Transverse colon (tissue), 4 donors: ENCODE measurements at regions not wholly inside any gene's neighbourhood (a gene's known extent, or its start where the extent isn't known, plus 50 kb on each side); places are given as distances from the start of the nearest gene placed in this dataset.

ENCODE experiments used
- DNase-seq: peaks from one replicate; pipeline ENCODE4 v3.0.0-alpha.2; 2019
- H3K27ac ChIP-seq, 4 donors: fragments of 200-600 bp; sonication (generic); 2 replicates each; pipeline ENCODE4 v1.5.1; 2016 to 2018; ENCODE audit warnings: inconsistent platforms in 4 of 4
- H3K27me3 ChIP-seq: fragments of 200-600 bp; sonication (generic); 2 replicates; pipeline ENCODE4 v1.5.1; 2017; ENCODE audit warnings: inconsistent platforms
- H3K36me3 ChIP-seq, 4 donors: fragments of 200-600 bp; sonication (generic); 2 replicates each; pipeline ENCODE4 v1.5.1; 2017 to 2019; ENCODE audit warnings: inconsistent platforms in 4 of 4
- H3K4me1 ChIP-seq, 4 donors: fragments of 200-600 bp; sonication (generic); 2 replicates each; pipeline ENCODE4 v1.5.1; 2017 to 2020; ENCODE audit warnings: inconsistent platforms in 4 of 4
- H3K4me3 ChIP-seq, 4 donors: fragments of 200-600 bp; sonication (generic); 1 replicate in 1 of 4; 2 replicates in 3 of 4; pipeline versions ENCODE4 v1.5.1 to v1.6.1; 2017 to 2019; ENCODE audit warnings: inconsistent platforms in 4 of 4
- H3K9me3 ChIP-seq, 2 donors: fragments of 200-600 bp; sonication (generic); 2 replicates each; pipeline ENCODE4 v1.5.1; 2017 to 2019; ENCODE audit warnings: inconsistent platforms in 2 of 2
- EP300 ChIP-seq: sonication (generic); formaldehyde crosslinking; IDR thresholded peaks from one replicate; pipeline ENCODE4 v1.6.1; 2017; ENCODE audit warnings: antibody characterized with exemption, low read depth
- POLR2A ChIP-seq: fragments of 450-650 bp; IDR thresholded peaks from one replicate; pipeline ENCODE4 v1.6.1; 2016; ENCODE audit warnings: antibody characterized with exemption, mild to moderate bottlenecking, moderate library complexity
- POLR2AphosphoS5 ChIP-seq, 3 donors: sonication (generic); formaldehyde crosslinking; IDR thresholded peaks; one replicate each; pipeline ENCODE4 v1.6.1; 2016; ENCODE audit warnings: antibody characterized with exemption in 3 of 3
- WGBS, 2 donors: methylation state at CpG; one replicate each; pipeline ENCODE4 v1.1.5; 2018; ENCODE audit warnings: low coverage in 1 of 2; 5-methylcytosine and 5-hydroxymethylcytosine counted together
- in situ Hi-C, 4 donors: fragments of 200-750 bp; cut with MboI; loops; one replicate each; pipeline versions ENCODE4 v1.15.0 to v1.15.1; 2017; ENCODE audit warnings: low sequenced_read_pairs in 3 of 4, low pct_ligation_motif_present in 1 of 4, low pct_unique_long_range_greater_than_20kb in 1 of 4
- intact Hi-C: fragments of 100-400 bp; cut with DNase I; formaldehyde crosslinking; loops from one replicate; pipeline ENCODE4 v1.15.1; 2023; ENCODE audit warnings: low total_unique reads
- TF ChIP-seq, protein P1 (sequence below), 5 experiments: fragments of 200-600 bp in 3 of 5; fragments of 450-650 bp in 2 of 5; sonication (generic) in 3 of 5; IDR thresholded peaks; 1 replicate in 2 of 5; 2 replicates in 3 of 5; pipeline ENCODE4 v1.5.1; 2016 to 2017; ENCODE audit warnings: antibody characterized with exemption in 5 of 5, inconsistent platforms in 3 of 5, mild to moderate bottlenecking in 2 of 5, moderate library complexity in 1 of 5

GRCh38 chrX:20664131-20664530 lies 397.4 kb upstream of the RPS6KA3 start:
- in situ Hi-C loops = no loop called here
- WGBS, 2 donors = 40 to 41% methylated on average over 2 of the region's 2 CpGs
- Histone ChIP-seq H3K4me3 (no peak overlapping the region), H3K27ac (no peak overlapping the region), H3K4me1 (no peaks in the 10 kb centered on the region), H3K9me3 (no peaks in the 10 kb centered on the region), H3K36me3 (no peaks in the 10 kb centered on the region), H3K27me3 (no peaks in the 10 kb centered on the region)
- TF ChIP-seq EP300 = no peak
- TF ChIP-seq POLR2A = no peak
- TF ChIP-seq, protein P1, sequence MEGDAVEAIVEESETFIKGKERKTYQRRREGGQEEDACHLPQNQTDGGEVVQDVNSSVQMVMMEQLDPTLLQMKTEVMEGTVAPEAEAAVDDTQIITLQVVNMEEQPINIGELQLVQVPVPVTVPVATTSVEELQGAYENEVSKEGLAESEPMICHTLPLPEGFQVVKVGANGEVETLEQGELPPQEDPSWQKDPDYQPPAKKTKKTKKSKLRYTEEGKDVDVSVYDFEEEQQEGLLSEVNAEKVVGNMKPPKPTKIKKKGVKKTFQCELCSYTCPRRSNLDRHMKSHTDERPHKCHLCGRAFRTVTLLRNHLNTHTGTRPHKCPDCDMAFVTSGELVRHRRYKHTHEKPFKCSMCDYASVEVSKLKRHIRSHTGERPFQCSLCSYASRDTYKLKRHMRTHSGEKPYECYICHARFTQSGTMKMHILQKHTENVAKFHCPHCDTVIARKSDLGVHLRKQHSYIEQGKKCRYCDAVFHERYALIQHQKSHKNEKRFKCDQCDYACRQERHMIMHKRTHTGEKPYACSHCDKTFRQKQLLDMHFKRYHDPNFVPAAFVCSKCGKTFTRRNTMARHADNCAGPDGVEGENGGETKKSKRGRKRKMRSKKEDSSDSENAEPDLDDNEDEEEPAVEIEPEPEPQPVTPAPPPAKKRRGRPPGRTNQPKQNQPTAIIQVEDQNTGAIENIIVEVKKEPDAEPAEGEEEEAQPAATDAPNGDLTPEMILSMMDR (IDR thresholded peaks at IDR 0.05) = no peak
- no peak for TF ChIP-seq POLR2AphosphoS5 (IDR thresholded peaks at IDR 0.05)
- no peak for DNase-seq
- intact Hi-C loops = no loop called here

DNA sequence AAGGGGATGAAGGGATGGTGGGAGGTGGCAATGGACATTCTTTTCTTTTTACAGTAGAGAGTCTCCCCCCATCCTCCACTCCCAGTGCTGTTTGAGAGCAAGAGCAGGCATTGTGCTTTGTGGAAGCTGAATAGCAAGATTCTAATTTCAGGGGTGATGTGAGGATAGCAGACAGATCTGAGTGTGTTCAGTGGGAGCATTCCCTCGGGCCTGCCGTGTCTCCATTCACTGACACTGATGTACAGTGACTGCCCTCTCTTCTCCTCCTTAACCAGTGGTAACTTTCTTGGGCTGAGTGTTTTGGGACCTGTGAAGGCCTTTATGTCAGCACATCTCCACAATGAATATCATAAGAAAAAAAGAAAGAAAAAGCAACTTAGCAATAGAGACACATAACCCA lies 396.6 kb upstream of the RPS6KA3 start:
- DNase-seq = no peak
- H3K36me3 ChIP-seq = no peaks in the 10 kb centered on the region
- no peaks in the 10 kb centered on the region for H3K27me3 ChIP-seq
- H3K4me3 ChIP-seq = no peak overlapping the region
- intact Hi-C loops (no loop called here), in situ Hi-C loops (no loop called here)
- 60% methylated on average over 2 of the region's 2 CpGs; no CpG with 5 or more reads in 1 of the 2 donors for WGBS, 2 donors
- TF ChIP-seq POLR2AphosphoS5 (IDR thresholded peaks at IDR 0.05) (no peak), POLR2A (no peak), EP300 (no peak)
- TF ChIP-seq, protein P1 (IDR thresholded peaks at IDR 0.05) = no peak
- no peaks in the 10 kb centered on the region for H3K4me1 ChIP-seq
- H3K27ac ChIP-seq = no peak overlapping the region
- H3K9me3 ChIP-seq = no peaks in the 10 kb centered on the region

GRCh38 chrX:20656721-20657120 lies 390.0 kb upstream of the RPS6KA3 start:
- no peaks in the 10 kb centered on the region for H3K4me1 ChIP-seq
- DNase-seq = no peak
- WGBS, 2 donors = 50 to 52% methylated on average over 1 of the region's 1 CpG
- TF ChIP-seq, protein P1 (IDR thresholded peaks at IDR 0.05) = no peak
- no peak for TF ChIP-seq EP300
- no peak for TF ChIP-seq POLR2AphosphoS5 (IDR thresholded peaks at IDR 0.05)
- no peak for TF ChIP-seq POLR2A
- in situ Hi-C loops (no loop called here), intact Hi-C loops (no loop called here)
- H3K36me3 ChIP-seq = no peaks in the 10 kb centered on the region
- H3K9me3 ChIP-seq = no peaks in the 10 kb centered on the region
- H3K27ac ChIP-seq = no peak overlapping the region
- H3K4me3 ChIP-seq = no peak overlapping the region
- no peaks in the 10 kb centered on the region for H3K27me3 ChIP-seq

DNA sequence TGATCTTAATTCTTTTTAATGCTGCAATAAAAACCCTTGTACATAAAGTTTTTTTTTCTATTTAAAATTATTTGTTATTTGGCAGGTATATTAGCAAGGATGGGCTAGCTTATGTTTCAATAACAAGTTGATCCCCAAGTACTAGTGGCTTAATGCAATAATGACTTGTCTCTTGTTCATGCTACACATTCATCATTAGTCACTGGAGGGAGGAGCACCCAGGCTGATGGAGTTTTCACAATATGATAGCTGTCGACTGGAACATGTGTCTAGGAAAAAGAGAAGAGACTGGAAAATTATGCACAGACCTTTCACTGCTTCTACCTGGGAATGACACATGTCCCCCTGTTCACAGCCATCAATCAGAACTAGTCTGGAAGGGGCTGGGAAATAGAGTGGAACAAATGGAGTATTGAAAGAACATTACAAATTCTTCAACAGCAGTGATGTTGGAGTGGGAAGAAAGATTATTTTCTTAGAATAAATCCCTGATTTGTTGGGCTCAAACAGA lies 387.9 kb upstream of the RPS6KA3 start:
- intact Hi-C loops = no loop called here
- in situ Hi-C loops = no loop called here
- no peak for TF ChIP-seq EP300
- TF ChIP-seq, protein P1 (IDR thresholded peaks at IDR 0.05) = no peak
- TF ChIP-seq POLR2AphosphoS5 (IDR thresholded peaks at IDR 0.05) = no peak
- TF ChIP-seq POLR2A = no peak

More for the DNA sequence above, 387.9 kb upstream of the RPS6KA3 start:
- H3K9me3 ChIP-seq = no peaks in the 10 kb centered on the region
- H3K4me3 ChIP-seq = no peak overlapping the region
- 59% methylated on average over 1 of the region's 1 CpG; no CpG with 5 or more reads in 1 of the 2 donors for WGBS, 2 donors
- no peak for DNase-seq
- no peaks in the 10 kb centered on the region for H3K4me1 ChIP-seq
- no peaks in the 10 kb centered on the region for H3K27me3 ChIP-seq
- H3K27ac ChIP-seq = no peak overlapping the region
- no peaks in the 10 kb centered on the region for H3K36me3 ChIP-seq
